ENCODE measurements at regions not wholly inside any gene's neighbourhood (a gene's known extent, or its start where the extent isn't known, plus 50 kb on each side); places are given as distances from the start of the nearest gene placed in this dataset.

GRCh38 chr4:138014590-138015288, 227.4 kb downstream of the SLC7A11 start:
- TF ChIP-seq CTCF (conservative IDR thresholded peaks at IDR 0.05; ENCODE audit: low read length) (no peak), EZH2phosphoT487 (IDR thresholded peaks at IDR 0.05; ENCODE audit: borderline replicate concordance, low read depth, low read length) (no peak)
